GM06990 (cell line): ENCODE measurements at regions not wholly inside any gene's neighbourhood (a gene's known extent, or its start where the extent isn't known, plus 50 kb on each side); places are given as distances from the start of the nearest gene placed in this dataset.

ENCODE experiments used
- DNase-seq: peaks from one replicate; pipeline ENCODE4 v3.0.0-alpha.2; 2011; ENCODE audit not compliant: insufficient read length; ENCODE audit errors: extremely low read depth
- H3K27me3 ChIP-seq: replicated peaks from 2 replicates; pipeline ENCODE4 v1.6.0; 2011; ENCODE audit warnings: low read length; ENCODE audit not compliant: control insufficient read depth, insufficient read depth
- H3K36me3 ChIP-seq: 2 replicates; pipeline ENCODE4 v1.5.1; 2011; ENCODE audit warnings: low read length; ENCODE audit not compliant: control insufficient read depth, insufficient read depth
- H3K4me3 ChIP-seq: replicated peaks from 2 replicates; pipeline ENCODE4 v1.5.1; 2011; ENCODE audit warnings: low read depth, mild to moderate bottlenecking, control low read depth, low read length
- CTCF ChIP-seq: IDR thresholded peaks from 2 replicates; pipeline ENCODE4 v1.5.1; 2011; ENCODE audit warnings: low read length, control low read depth, mild to moderate bottlenecking, inconsistent platforms; ENCODE audit not compliant: insufficient read depth, poor library complexity, severe bottlenecking

GRCh38 chr2:14221466-14221865 is 411.1 kb upstream of the LRATD1 start:
- no peak for TF ChIP-seq CTCF
- DNase-seq, result no peak
- no peak overlapping the region for H3K4me3 ChIP-seq
- H3K36me3 ChIP-seq, result no peaks in the 10 kb centered on the region
- no peaks in the 10 kb centered on the region for H3K27me3 ChIP-seq

GRCh38 chr2:14223576-14223975 is 408.9 kb upstream of the LRATD1 start:
- no peak overlapping the region for H3K4me3 ChIP-seq
- no peaks in the 10 kb centered on the region for H3K36me3 ChIP-seq
- no peaks in the 10 kb centered on the region for H3K27me3 ChIP-seq
- no peak for DNase-seq
- no peak for TF ChIP-seq CTCF

GRCh38 chr2:14231391-14231898 is 401.1 kb upstream of the LRATD1 start:
- no peak overlapping the region for H3K4me3 ChIP-seq
- no peak for DNase-seq
- H3K27me3 ChIP-seq, result no peaks in the 10 kb centered on the region
- no peaks in the 10 kb centered on the region for H3K36me3 ChIP-seq
- no peak for TF ChIP-seq CTCF

- Histone ChIP-seq H3K27me3 (no peaks in the 10 kb centered on the region), H3K4me3 (no peak overlapping the region), H3K36me3 (no peaks in the 10 kb centered on the region)
- DNase-seq, result no peak
- no peak for TF ChIP-seq CTCF
These were observed 400.3 kb upstream of the LRATD1 start for GRCh38 chr2:14232217-14232616.

- Histone ChIP-seq H3K36me3 (no peaks in the 10 kb centered on the region), H3K4me3 (no peak overlapping the region), H3K27me3 (no peaks in the 10 kb centered on the region)
- no peak for TF ChIP-seq CTCF
- no peak for DNase-seq
These were observed 397.6 kb upstream of the LRATD1 start for GRCh38 chr2:14234911-14235310.

GRCh38 chr2:14235667-14236066 is 396.9 kb upstream of the LRATD1 start:
- no peak for DNase-seq
- TF ChIP-seq CTCF, result no peak
- Histone ChIP-seq H3K27me3 (no peaks in the 10 kb centered on the region), H3K36me3 (no peaks in the 10 kb centered on the region), H3K4me3 (no peak overlapping the region)
